NT2/D1 (cell line): ENCODE measurements at regions not wholly inside any gene's neighbourhood (a gene's known extent, or its start where the extent isn't known, plus 50 kb on each side); places are given as distances from the start of the nearest gene placed in this dataset.

Experiments used
- DNase-seq: peaks from one replicate; pipeline ENCODE4 v3.0.0-alpha.2; 2011; ENCODE audit warnings: low read depth, low spot score
- H3K27me3 ChIP-seq: 2 replicates; pipeline ENCODE4 v1.6.0; 2011; ENCODE audit warnings: mild to moderate bottlenecking; ENCODE audit not compliant: insufficient read length, insufficient read depth
- H3K36me3 ChIP-seq: 2 replicates; pipeline ENCODE4 v1.6.1; 2011; ENCODE audit warnings: mild to moderate bottlenecking, low read length, mixed read lengths; ENCODE audit not compliant: insufficient read depth, insufficient read length
- H3K4me1 ChIP-seq: 2 replicates; pipeline ENCODE4 v1.5.1; 2011; ENCODE audit not compliant: insufficient read depth, insufficient read length
- H3K4me3 ChIP-seq: 2 replicates; pipeline ENCODE4 v1.5.1; 2011; ENCODE audit warnings: low read depth; ENCODE audit not compliant: insufficient read length
- H3K9ac ChIP-seq: 2 replicates; pipeline ENCODE4 v1.6.0; 2011; ENCODE audit warnings: low read depth; ENCODE audit not compliant: insufficient read length
- H3K9me3 ChIP-seq: 2 replicates; pipeline ENCODE4 v1.5.1; 2011; ENCODE audit warnings: mild to moderate bottlenecking, low read length; ENCODE audit not compliant: insufficient read depth
- SUZ12 ChIP-seq: IDR thresholded peaks from 2 replicates; pipeline ENCODE4 v1.6.1; 2011; ENCODE audit not compliant: insufficient read length, insufficient read depth; ENCODE audit errors: extremely low read depth
- YY1 ChIP-seq: IDR thresholded peaks from 2 replicates; pipeline ENCODE4 v1.6.1; 2011; ENCODE audit not compliant: insufficient read length, insufficient read depth
- ZNF274 ChIP-seq: IDR thresholded peaks from 2 replicates; pipeline ENCODE4 v1.6.1; 2011; ENCODE audit warnings: mild to moderate bottlenecking, low read depth, low read length

GRCh38 chr17:27232328-27232727 lies 61.6 kb upstream of the WSB1 start:
- no peak for DNase-seq
- no peaks in the 10 kb centered on the region for H3K4me1 ChIP-seq

GRCh38 chr17:27233059-27233458 lies 60.9 kb upstream of the WSB1 start:
- H3K9ac ChIP-seq, result no peak overlapping the region
- H3K27me3 ChIP-seq, result no peaks in the 10 kb centered on the region
- no peak for DNase-seq
- H3K9me3 ChIP-seq, result no peaks in the 10 kb centered on the region
- H3K4me1 ChIP-seq, result no peaks in the 10 kb centered on the region
- H3K36me3 ChIP-seq, result no peaks in the 10 kb centered on the region
- no peak overlapping the region for H3K4me3 ChIP-seq
- no peak for TF ChIP-seq YY1
- TF ChIP-seq ZNF274, result no peak
- no peak for TF ChIP-seq SUZ12

More at GRCh38 chr17:27232328-27232727, 61.6 kb upstream of the WSB1 start:
- no peak overlapping the region for H3K9ac ChIP-seq
- no peak for TF ChIP-seq ZNF274
- no peak for TF ChIP-seq YY1
- TF ChIP-seq SUZ12, result no peak
- no peaks in the 10 kb centered on the region for H3K27me3 ChIP-seq
- H3K36me3 ChIP-seq, result no peaks in the 10 kb centered on the region
- no peaks in the 10 kb centered on the region for H3K9me3 ChIP-seq
- H3K4me3 ChIP-seq, result no peak overlapping the region

GRCh38 chr17:27233776-27234175 lies 60.1 kb upstream of the WSB1 start:
- DNase-seq, result no peak
- Histone ChIP-seq H3K4me1 (no peaks in the 10 kb centered on the region), H3K27me3 (no peaks in the 10 kb centered on the region), H3K36me3 (no peaks in the 10 kb centered on the region), H3K4me3 (no peak overlapping the region), H3K9me3 (no peaks in the 10 kb centered on the region), H3K9ac (no peak overlapping the region)
- no peak for TF ChIP-seq YY1
- no peak for TF ChIP-seq ZNF274
- no peak for TF ChIP-seq SUZ12

DNA sequence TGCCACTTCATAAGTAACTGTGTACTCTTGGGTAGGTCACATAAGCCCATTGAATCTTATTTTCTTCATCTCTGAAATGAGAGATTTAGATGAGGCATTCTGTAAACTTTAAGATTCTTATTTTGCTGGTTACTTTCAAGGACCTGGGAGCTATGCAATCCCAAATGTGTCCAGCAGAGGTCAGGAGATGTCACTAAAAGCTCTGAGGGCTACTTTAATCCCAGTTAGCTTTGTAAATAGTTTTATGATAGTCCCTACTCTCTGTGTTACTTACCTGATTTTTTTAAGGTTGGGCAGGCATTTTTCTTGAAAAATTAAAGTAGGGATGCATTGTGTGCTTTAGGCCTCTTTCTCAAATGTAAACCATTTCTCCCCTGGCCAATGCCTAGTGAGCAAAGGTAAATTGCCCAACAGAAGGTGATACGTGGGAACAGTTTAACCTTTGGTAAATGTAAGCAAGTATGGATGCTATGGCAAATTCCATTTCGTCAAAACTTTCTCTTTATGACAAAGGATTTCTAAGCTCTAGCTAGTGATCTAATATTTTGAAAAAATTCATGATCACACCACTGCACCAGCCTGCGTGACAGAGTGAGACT lies 57.1 kb upstream of the WSB1 start:
- H3K9me3 ChIP-seq, result no peaks in the 10 kb centered on the region
- no peak overlapping the region for H3K4me3 ChIP-seq

DNA sequence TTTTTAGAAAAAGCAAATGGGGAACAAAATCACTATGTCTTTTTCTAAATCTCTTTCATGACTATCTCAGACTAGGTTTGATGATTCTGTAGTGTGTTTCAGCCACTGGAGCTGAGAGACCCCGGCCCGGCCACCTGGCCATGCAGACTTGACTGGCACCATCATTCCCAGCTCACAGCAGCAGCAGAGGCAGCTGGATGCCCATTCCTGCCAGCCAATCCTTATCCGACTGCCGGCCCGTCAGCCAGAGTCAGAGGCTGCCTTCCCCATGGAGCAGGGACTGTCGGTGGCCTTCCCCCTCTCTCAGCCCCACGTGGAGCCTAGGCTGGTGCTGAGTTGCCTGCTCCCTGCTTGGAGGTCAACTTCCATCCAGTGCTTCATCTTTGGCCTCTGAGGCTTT lies 56.0 kb upstream of the WSB1 start:
- peaks cover 6% of the 10 kb centered on the region for H3K4me1 ChIP-seq
- no peaks in the 10 kb centered on the region for H3K9me3 ChIP-seq
- H3K9ac ChIP-seq, result no peak overlapping the region
- H3K36me3 ChIP-seq, result no peaks in the 10 kb centered on the region
- H3K4me3 ChIP-seq, result no peak overlapping the region
- no peaks in the 10 kb centered on the region for H3K27me3 ChIP-seq
- no peak for DNase-seq
- no peak for TF ChIP-seq SUZ12
- TF ChIP-seq YY1, result no peak
- no peak for TF ChIP-seq ZNF274

More for the DNA sequence above, 57.1 kb upstream of the WSB1 start:
- peak; percentile 44 for DNase-seq
- H3K27me3 ChIP-seq, result no peaks in the 10 kb centered on the region
- TF ChIP-seq SUZ12 (no peak), YY1 (no peak), ZNF274 (no peak)
- no peak overlapping the region for H3K9ac ChIP-seq
- H3K4me1 ChIP-seq, result peaks cover 6% of the 10 kb centered on the region
- H3K36me3 ChIP-seq, result no peaks in the 10 kb centered on the region

- no peaks in the 10 kb centered on the region for H3K36me3 ChIP-seq
- peaks cover 6% of the 10 kb centered on the region for H3K4me1 ChIP-seq
- no peaks in the 10 kb centered on the region for H3K27me3 ChIP-seq
- no peak for DNase-seq
- H3K4me3 ChIP-seq, result no peak overlapping the region
- H3K9me3 ChIP-seq, result no peaks in the 10 kb centered on the region
- TF ChIP-seq ZNF274, result no peak
- no peak for TF ChIP-seq SUZ12
- no peak for TF ChIP-seq YY1
- no peak overlapping the region for H3K9ac ChIP-seq
Observed at GRCh38 chr17:27239046-27239445, 54.9 kb upstream of the WSB1 start.

DNA sequence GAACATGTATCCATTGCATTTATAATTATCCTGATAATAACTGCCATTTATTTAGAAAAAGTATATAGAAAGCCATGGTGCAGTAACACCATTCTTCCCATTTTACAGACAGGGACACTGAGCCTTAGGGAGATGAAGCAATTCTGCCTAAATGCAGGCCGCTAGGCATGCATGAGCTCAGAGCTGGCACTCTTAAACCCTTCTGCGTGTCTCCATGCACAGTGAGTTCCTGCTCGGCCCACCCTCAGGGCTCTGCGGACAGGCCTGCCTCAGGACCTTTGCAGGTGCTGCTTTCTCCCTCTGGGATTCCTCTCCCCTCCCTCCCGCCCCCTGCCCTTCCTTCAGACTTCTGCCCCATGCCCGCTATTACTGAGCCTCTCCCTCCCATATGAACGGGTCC lies 54.3 kb upstream of the WSB1 start:
- Histone ChIP-seq H3K4me3 (no peak overlapping the region), H3K9ac (no peak overlapping the region), H3K4me1 (peaks cover 6% of the 10 kb centered on the region), H3K9me3 (no peaks in the 10 kb centered on the region), H3K36me3 (no peaks in the 10 kb centered on the region), H3K27me3 (no peaks in the 10 kb centered on the region)
- DNase-seq, result no peak
- TF ChIP-seq SUZ12 (no peak), ZNF274 (no peak), YY1 (no peak)
